ENCODE measurements at regions not wholly inside any gene's neighbourhood (a gene's known extent, or its start where the extent isn't known, plus 50 kb on each side); places are given as distances from the start of the nearest gene placed in this dataset.

DNA sequence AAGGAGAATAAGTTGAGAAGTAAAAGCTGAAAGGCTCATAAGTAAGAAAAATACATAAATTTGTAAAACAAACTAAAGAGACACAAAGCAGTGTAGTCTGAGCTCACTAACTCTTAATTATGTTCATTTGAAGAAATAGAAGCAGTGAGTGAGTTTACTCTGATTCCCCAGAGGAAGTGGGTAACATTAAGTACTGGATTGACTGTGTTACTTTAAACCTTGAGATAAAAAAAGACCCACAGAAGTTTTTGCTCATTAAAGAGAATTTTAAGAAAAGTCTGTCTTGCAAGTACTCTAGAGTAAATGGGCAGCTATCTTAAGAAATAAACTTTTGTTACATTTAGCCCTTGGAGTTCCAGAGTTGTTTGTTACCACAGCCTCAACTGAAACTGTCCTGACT, 2466.9 kb downstream of the PCDH7 start:
- TF ChIP-seq, protein P1, sequence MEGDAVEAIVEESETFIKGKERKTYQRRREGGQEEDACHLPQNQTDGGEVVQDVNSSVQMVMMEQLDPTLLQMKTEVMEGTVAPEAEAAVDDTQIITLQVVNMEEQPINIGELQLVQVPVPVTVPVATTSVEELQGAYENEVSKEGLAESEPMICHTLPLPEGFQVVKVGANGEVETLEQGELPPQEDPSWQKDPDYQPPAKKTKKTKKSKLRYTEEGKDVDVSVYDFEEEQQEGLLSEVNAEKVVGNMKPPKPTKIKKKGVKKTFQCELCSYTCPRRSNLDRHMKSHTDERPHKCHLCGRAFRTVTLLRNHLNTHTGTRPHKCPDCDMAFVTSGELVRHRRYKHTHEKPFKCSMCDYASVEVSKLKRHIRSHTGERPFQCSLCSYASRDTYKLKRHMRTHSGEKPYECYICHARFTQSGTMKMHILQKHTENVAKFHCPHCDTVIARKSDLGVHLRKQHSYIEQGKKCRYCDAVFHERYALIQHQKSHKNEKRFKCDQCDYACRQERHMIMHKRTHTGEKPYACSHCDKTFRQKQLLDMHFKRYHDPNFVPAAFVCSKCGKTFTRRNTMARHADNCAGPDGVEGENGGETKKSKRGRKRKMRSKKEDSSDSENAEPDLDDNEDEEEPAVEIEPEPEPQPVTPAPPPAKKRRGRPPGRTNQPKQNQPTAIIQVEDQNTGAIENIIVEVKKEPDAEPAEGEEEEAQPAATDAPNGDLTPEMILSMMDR (conservative IDR thresholded peaks at IDR 0.05; ENCODE audit: low read depth, low read length) = no peak
- TF ChIP-seq EZH2 (IDR thresholded peaks at IDR 0.05; ENCODE audit: low read length, unreplicated experiment) = no peak
